ENCODE measurements at regions not wholly inside any gene's neighbourhood (a gene's known extent, or its start where the extent isn't known, plus 50 kb on each side); places are given as distances from the start of the nearest gene placed in this dataset.

GRCh38 chr5:29587832-29588231, 1605.7 kb upstream of the CDH6 start:
- Histone ChIP-seq H3K27me3 (ENCODE audit: control insufficient read depth in 1 of 2, insufficient read depth in 1 of 2, low read length in 2 of 2) (no peaks in the 10 kb centered on the region), H3K79me1 (replicated peaks; ENCODE audit: low read length, poor library complexity, severe bottlenecking) (no peaks in the 10 kb centered on the region), H2BK15ac (ENCODE audit: low read depth, poor library complexity, severe bottlenecking) (no peak overlapping the region), H2BK120ac (ENCODE audit: low read depth, low read length) (no peak overlapping the region), H2BK12ac (ENCODE audit: low read length in 2 of 2) (no peak overlapping the region), H4K91ac (ENCODE audit: low read length) (no peak overlapping the region), H3K9me3 (ENCODE audit: control insufficient read depth, low read length) (peaks cover 34% of the 10 kb centered on the region), H3K36me3 (ENCODE audit: control insufficient read depth in 1 of 2, insufficient read depth in 2 of 2, low read depth in 1 of 2, low read length in 2 of 2) (no peaks in the 10 kb centered on the region), H3K4me2 (ENCODE audit: low read length, poor library complexity, severe bottlenecking) (no peak overlapping the region), H2AFZ (ENCODE audit: low read depth, low read length) (no peak overlapping the region), H3K14ac (ENCODE audit: low read length in 2 of 2) (no peak overlapping the region), H3K4me3 (ENCODE audit: insufficient read depth in 1 of 2, low read depth in 1 of 2, low read length in 2 of 2) (no peak overlapping the region), H3K27ac (ENCODE audit: low read length, poor library complexity, severe bottlenecking) (no peak overlapping the region), H2AK5ac (ENCODE audit: low read length, severe bottlenecking) (no peak overlapping the region), H3K18ac (ENCODE audit: low read depth in 1 of 2, low read length in 2 of 2) (no peak overlapping the region), H4K8ac (ENCODE audit: low read length) (no peak overlapping the region), H3K4ac (ENCODE audit: low read depth in 1 of 2, low read length in 2 of 2) (no peak overlapping the region), H2BK5ac (ENCODE audit: low read depth, low read length, poor library complexity, severe bottlenecking) (no peak overlapping the region), H3K23ac (ENCODE audit: low read length in 2 of 2) (no peak overlapping the region), H3K4me1 (ENCODE audit: control insufficient read depth, insufficient read depth, low read depth, low read length) (no peaks in the 10 kb centered on the region), H3K9ac (ENCODE audit: low read length) (no peak overlapping the region)
- WGBS = no CpG with 5 or more reads among the region's 2 CpGs
- no peak for DNase-seq

GRCh38 chr5:29568028-29568427, 1625.5 kb upstream of the CDH6 start:
- H2AK5ac ChIP-seq (ENCODE audit: low read length, severe bottlenecking) = no peak overlapping the region
- no peak overlapping the region for H3K18ac ChIP-seq (ENCODE audit: low read depth in 1 of 2, low read length in 2 of 2)
- H3K27me3 ChIP-seq (ENCODE audit: control insufficient read depth in 1 of 2, insufficient read depth in 1 of 2, low read length in 2 of 2) = no peaks in the 10 kb centered on the region
- H2BK5ac ChIP-seq (ENCODE audit: low read depth, low read length, poor library complexity, severe bottlenecking) = no peak overlapping the region
- H2AFZ ChIP-seq (ENCODE audit: low read depth, low read length) = no peak overlapping the region
- no peak overlapping the region for H4K8ac ChIP-seq (ENCODE audit: low read length)
- no peak overlapping the region for H4K91ac ChIP-seq (ENCODE audit: low read length)
- H3K9ac ChIP-seq (ENCODE audit: low read length) = no peak overlapping the region
- H2BK12ac ChIP-seq (ENCODE audit: low read length in 2 of 2) = no peak overlapping the region
- no peaks in the 10 kb centered on the region for H3K36me3 ChIP-seq (ENCODE audit: control insufficient read depth in 1 of 2, insufficient read depth in 2 of 2, low read depth in 1 of 2, low read length in 2 of 2)
- H2BK15ac ChIP-seq (ENCODE audit: low read depth, poor library complexity, severe bottlenecking) = no peak overlapping the region
- H3K27ac ChIP-seq (ENCODE audit: low read length, poor library complexity, severe bottlenecking) = no peak overlapping the region
- no peak overlapping the region for H3K4ac ChIP-seq (ENCODE audit: low read depth in 1 of 2, low read length in 2 of 2)
- no peak overlapping the region for H2BK120ac ChIP-seq (ENCODE audit: low read depth, low read length)
- H3K4me2 ChIP-seq (ENCODE audit: low read length, poor library complexity, severe bottlenecking) = no peak overlapping the region
- peaks cover 20% of the 10 kb centered on the region for H3K9me3 ChIP-seq (ENCODE audit: control insufficient read depth, low read length)
- H3K79me1 ChIP-seq (replicated peaks; ENCODE audit: low read length, poor library complexity, severe bottlenecking) = no peaks in the 10 kb centered on the region
- H3K4me1 ChIP-seq (ENCODE audit: control insufficient read depth, insufficient read depth, low read depth, low read length) = no peaks in the 10 kb centered on the region
- H3K14ac ChIP-seq (ENCODE audit: low read length in 2 of 2) = no peak overlapping the region
- no peak for DNase-seq
- no peak overlapping the region for H3K23ac ChIP-seq (ENCODE audit: low read length in 2 of 2)
- no peak overlapping the region for H3K4me3 ChIP-seq (ENCODE audit: insufficient read depth in 1 of 2, low read depth in 1 of 2, low read length in 2 of 2)
- 67% methylated on average over 2 of the region's 2 CpGs for WGBS

- Histone ChIP-seq H3K23ac (ENCODE audit: low read length in 2 of 2) (no peak overlapping the region), H3K36me3 (ENCODE audit: control insufficient read depth in 1 of 2, insufficient read depth in 2 of 2, low read depth in 1 of 2, low read length in 2 of 2) (no peaks in the 10 kb centered on the region), H3K4me3 (ENCODE audit: insufficient read depth in 1 of 2, low read depth in 1 of 2, low read length in 2 of 2) (no peak overlapping the region), H3K4me2 (ENCODE audit: low read length, poor library complexity, severe bottlenecking) (no peak overlapping the region), H2BK120ac (ENCODE audit: low read depth, low read length) (no peak overlapping the region), H2BK15ac (ENCODE audit: low read depth, poor library complexity, severe bottlenecking) (no peak overlapping the region), H3K27ac (ENCODE audit: low read length, poor library complexity, severe bottlenecking) (no peak overlapping the region), H2AK5ac (ENCODE audit: low read length, severe bottlenecking) (no peak overlapping the region), H3K9me3 (ENCODE audit: control insufficient read depth, low read length) (peaks cover 19% of the 10 kb centered on the region), H2BK12ac (ENCODE audit: low read length in 2 of 2) (no peak overlapping the region), H2BK5ac (ENCODE audit: low read depth, low read length, poor library complexity, severe bottlenecking) (no peak overlapping the region), H2AFZ (ENCODE audit: low read depth, low read length) (no peak overlapping the region), H3K14ac (ENCODE audit: low read length in 2 of 2) (no peak overlapping the region), H4K8ac (ENCODE audit: low read length) (no peak overlapping the region), H4K91ac (ENCODE audit: low read length) (no peak overlapping the region), H3K18ac (ENCODE audit: low read depth in 1 of 2, low read length in 2 of 2) (no peak overlapping the region), H3K4me1 (ENCODE audit: control insufficient read depth, insufficient read depth, low read depth, low read length) (no peaks in the 10 kb centered on the region), H3K27me3 (ENCODE audit: control insufficient read depth in 1 of 2, insufficient read depth in 1 of 2, low read length in 2 of 2) (no peaks in the 10 kb centered on the region), H3K4ac (ENCODE audit: low read depth in 1 of 2, low read length in 2 of 2) (no peak overlapping the region), H3K9ac (ENCODE audit: low read length) (no peak overlapping the region), H3K79me1 (replicated peaks; ENCODE audit: low read length, poor library complexity, severe bottlenecking) (no peaks in the 10 kb centered on the region)
- no peak for DNase-seq
- 84% methylated on average over 4 of the region's 4 CpGs for WGBS
Observed at GRCh38 chr5:29561564-29561963, 1631.9 kb upstream of the CDH6 start.

GRCh38 chr5:29550523-29550922, 1643.0 kb upstream of the CDH6 start:
- DNase-seq = no peak
- Histone ChIP-seq H3K9ac (ENCODE audit: low read length) (no peak overlapping the region), H3K23ac (ENCODE audit: low read length in 2 of 2) (no peak overlapping the region), H3K27ac (ENCODE audit: low read length, poor library complexity, severe bottlenecking) (no peak overlapping the region), H2BK5ac (ENCODE audit: low read depth, low read length, poor library complexity, severe bottlenecking) (no peak overlapping the region), H3K4me3 (ENCODE audit: insufficient read depth in 1 of 2, low read depth in 1 of 2, low read length in 2 of 2) (no peak overlapping the region), H3K4me2 (ENCODE audit: low read length, poor library complexity, severe bottlenecking) (no peak overlapping the region), H2BK15ac (ENCODE audit: low read depth, poor library complexity, severe bottlenecking) (no peak overlapping the region), H2AK5ac (ENCODE audit: low read length, severe bottlenecking) (no peak overlapping the region), H4K8ac (ENCODE audit: low read length) (no peak overlapping the region), H3K4me1 (ENCODE audit: control insufficient read depth, insufficient read depth, low read depth, low read length) (no peaks in the 10 kb centered on the region), H3K14ac (ENCODE audit: low read length in 2 of 2) (no peak overlapping the region), H3K9me3 (ENCODE audit: control insufficient read depth, low read length) (peaks cover 15% of the 10 kb centered on the region), H3K36me3 (ENCODE audit: control insufficient read depth in 1 of 2, insufficient read depth in 2 of 2, low read depth in 1 of 2, low read length in 2 of 2) (peaks cover 0 to 2% of the 10 kb centered on the region in 2 experiments), H3K4ac (ENCODE audit: low read depth in 1 of 2, low read length in 2 of 2) (no peak overlapping the region), H3K79me1 (replicated peaks; ENCODE audit: low read length, poor library complexity, severe bottlenecking) (no peaks in the 10 kb centered on the region), H2BK12ac (ENCODE audit: low read length in 2 of 2) (no peak overlapping the region), H3K27me3 (ENCODE audit: control insufficient read depth in 1 of 2, insufficient read depth in 1 of 2, low read length in 2 of 2) (no peaks in the 10 kb centered on the region), H2AFZ (ENCODE audit: low read depth, low read length) (no peak overlapping the region), H2BK120ac (ENCODE audit: low read depth, low read length) (no peak overlapping the region), H4K91ac (ENCODE audit: low read length) (no peak overlapping the region), H3K18ac (ENCODE audit: low read depth in 1 of 2, low read length in 2 of 2) (no peak overlapping the region)
- WGBS = 38% methylated on average over 2 of the region's 2 CpGs
